ENCODE measurements at regions not wholly inside any gene's neighbourhood (a gene's known extent, or its start where the extent isn't known, plus 50 kb on each side); places are given as distances from the start of the nearest gene placed in this dataset.
"Not testable (repeated sequence)": the region's sequence is repeated elsewhere in the genome, so short reads cannot be mapped to it uniquely, and the experiment has no call there.

- intact Hi-C loops (cut with DNase I): no loop called here
- Histone ChIP-seq H3K9me3 (no peaks in the 10 kb centered on the region), H3K27me3 (no peaks in the 10 kb centered on the region), H3K27ac (no peak overlapping the region), H3K4me3 (no peak overlapping the region), H3K4me1 (no peaks in the 10 kb centered on the region), H3K36me3 (no peaks in the 10 kb centered on the region)
- no peak for DNase-seq (ENCODE audit: extremely low spot score in 2 of 2)
- TF ChIP-seq, protein P1, sequence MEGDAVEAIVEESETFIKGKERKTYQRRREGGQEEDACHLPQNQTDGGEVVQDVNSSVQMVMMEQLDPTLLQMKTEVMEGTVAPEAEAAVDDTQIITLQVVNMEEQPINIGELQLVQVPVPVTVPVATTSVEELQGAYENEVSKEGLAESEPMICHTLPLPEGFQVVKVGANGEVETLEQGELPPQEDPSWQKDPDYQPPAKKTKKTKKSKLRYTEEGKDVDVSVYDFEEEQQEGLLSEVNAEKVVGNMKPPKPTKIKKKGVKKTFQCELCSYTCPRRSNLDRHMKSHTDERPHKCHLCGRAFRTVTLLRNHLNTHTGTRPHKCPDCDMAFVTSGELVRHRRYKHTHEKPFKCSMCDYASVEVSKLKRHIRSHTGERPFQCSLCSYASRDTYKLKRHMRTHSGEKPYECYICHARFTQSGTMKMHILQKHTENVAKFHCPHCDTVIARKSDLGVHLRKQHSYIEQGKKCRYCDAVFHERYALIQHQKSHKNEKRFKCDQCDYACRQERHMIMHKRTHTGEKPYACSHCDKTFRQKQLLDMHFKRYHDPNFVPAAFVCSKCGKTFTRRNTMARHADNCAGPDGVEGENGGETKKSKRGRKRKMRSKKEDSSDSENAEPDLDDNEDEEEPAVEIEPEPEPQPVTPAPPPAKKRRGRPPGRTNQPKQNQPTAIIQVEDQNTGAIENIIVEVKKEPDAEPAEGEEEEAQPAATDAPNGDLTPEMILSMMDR (IDR thresholded peaks at IDR 0.05): no peak
- TF ChIP-seq POLR2A (IDR thresholded peaks at IDR 0.05) (no peak), POLR2AphosphoS5 (IDR thresholded peaks at IDR 0.05; ENCODE audit: insufficient read depth in 1 of 2, low read depth in 1 of 2) (no peak)
Observed at GRCh38 chr11:45000918-45001317, 50.2 kb upstream of the TP53I11 start.

DNA sequence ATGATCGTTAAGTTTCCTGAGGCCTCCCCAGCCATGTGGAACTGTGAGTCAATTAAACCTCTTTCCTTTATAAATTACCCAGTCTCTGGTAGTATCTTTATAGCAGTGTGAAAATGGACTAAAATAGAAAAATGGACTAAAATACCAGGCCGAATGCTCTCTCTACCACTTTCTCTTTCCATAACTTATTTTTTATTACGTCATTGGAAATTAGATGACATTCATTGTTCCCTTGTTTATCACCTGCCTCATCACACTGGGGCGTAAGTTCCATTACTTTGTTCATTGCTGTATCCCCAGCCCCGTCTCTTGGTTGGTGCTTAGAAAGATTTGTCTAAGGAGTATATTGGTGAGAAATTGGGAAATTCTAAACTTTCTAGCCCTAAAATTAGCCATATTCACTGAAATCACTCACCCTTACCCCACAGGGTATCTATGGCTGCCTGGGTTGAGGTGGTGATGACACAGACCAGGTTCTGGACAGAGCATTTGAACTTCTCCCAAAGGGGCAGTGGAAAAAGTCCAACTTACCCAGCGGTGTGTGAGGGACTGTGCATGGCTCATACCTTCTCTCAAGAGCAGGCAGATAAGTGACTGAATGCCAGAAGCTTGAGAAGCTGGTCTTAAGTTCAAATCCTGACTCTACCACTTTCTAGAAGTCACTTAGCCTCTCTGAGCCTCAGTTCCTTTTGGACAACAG is 50.9 kb upstream of the TP53I11 start:
- H3K9me3 ChIP-seq: no peaks in the 10 kb centered on the region
- no peak for TF ChIP-seq POLR2A (IDR thresholded peaks at IDR 0.05)
- TF ChIP-seq, protein P1 (IDR thresholded peaks at IDR 0.05): no peak
- TF ChIP-seq POLR2AphosphoS5 (IDR thresholded peaks at IDR 0.05; ENCODE audit: insufficient read depth in 1 of 2, low read depth in 1 of 2): no peak
- H3K4me1 ChIP-seq: no peaks in the 10 kb centered on the region
- peak in 1 of 2 donors; percentile 22 for DNase-seq (ENCODE audit: extremely low spot score in 2 of 2)
- H3K36me3 ChIP-seq: no peaks in the 10 kb centered on the region
- intact Hi-C loops (cut with DNase I): no loop called here
- H3K27ac ChIP-seq: no peak overlapping the region
- H3K4me3 ChIP-seq: no peak overlapping the region
- H3K27me3 ChIP-seq: no peaks in the 10 kb centered on the region

DNA sequence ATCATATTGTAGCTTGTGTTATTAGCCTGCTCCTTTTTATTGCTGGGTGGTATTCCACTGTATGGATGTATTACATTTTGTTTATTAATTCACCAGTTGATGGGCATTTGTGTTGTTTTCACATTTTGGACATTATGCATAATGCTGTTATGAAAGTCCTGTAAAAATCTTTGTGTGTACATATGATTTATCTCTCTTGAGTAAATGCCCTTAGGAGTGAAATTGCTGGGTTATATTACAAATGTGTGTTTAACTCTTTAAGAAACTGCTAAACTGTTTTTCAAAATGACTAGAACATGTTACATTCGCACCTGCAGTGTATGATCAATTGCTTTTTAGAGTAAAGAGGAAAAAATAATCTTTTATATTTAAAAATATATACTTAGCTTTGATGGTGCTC is 54.4 kb upstream of the TP53I11 start:
- intact Hi-C loops (cut with DNase I): no loop called here
- H3K9me3 ChIP-seq: no peaks in the 10 kb centered on the region
- TF ChIP-seq POLR2AphosphoS5 (IDR thresholded peaks at IDR 0.05; ENCODE audit: insufficient read depth in 1 of 2, low read depth in 1 of 2) (no peak), POLR2A (IDR thresholded peaks at IDR 0.05) (no peak)
- TF ChIP-seq, protein P1 (IDR thresholded peaks at IDR 0.05): no peak

GRCh38 chr11:45007011-45007410 is 56.3 kb upstream of the TP53I11 start:
- peak in 1 of 2 donors; percentile 58 for DNase-seq (ENCODE audit: extremely low spot score in 2 of 2)
- Histone ChIP-seq H3K9me3 (no peaks in the 10 kb centered on the region), H3K4me3 (no peak overlapping the region), H3K36me3 (no peaks in the 10 kb centered on the region), H3K4me1 (no peaks in the 10 kb centered on the region), H3K27ac (no peak overlapping the region), H3K27me3 (no peaks in the 10 kb centered on the region)
- intact Hi-C loops (cut with DNase I): no loop called here
- TF ChIP-seq POLR2A (IDR thresholded peaks at IDR 0.05) (no peak), POLR2AphosphoS5 (IDR thresholded peaks at IDR 0.05; ENCODE audit: insufficient read depth in 1 of 2, low read depth in 1 of 2) (no peak)
- TF ChIP-seq, protein P1 (IDR thresholded peaks at IDR 0.05): no peak

More for the DNA sequence above, 54.4 kb upstream of the TP53I11 start:
- Histone ChIP-seq H3K4me3 (no peak overlapping the region), H3K4me1 (no peaks in the 10 kb centered on the region), H3K36me3 (no peaks in the 10 kb centered on the region), H3K27me3 (no peaks in the 10 kb centered on the region), H3K27ac (no peak overlapping the region)
- no peak for DNase-seq (ENCODE audit: extremely low spot score in 2 of 2)

GRCh38 chr11:45015983-45016382 is 65.3 kb upstream of the TP53I11 start:
- H3K27ac ChIP-seq; DNase-seq (ENCODE audit: extremely low spot score in 2 of 2); intact Hi-C loops (cut with DNase I); H3K9me3 ChIP-seq; H3K4me3 ChIP-seq; H3K27me3 ChIP-seq; H3K4me1 ChIP-seq; H3K36me3 ChIP-seq: not testable (repeated sequence)

DNA sequence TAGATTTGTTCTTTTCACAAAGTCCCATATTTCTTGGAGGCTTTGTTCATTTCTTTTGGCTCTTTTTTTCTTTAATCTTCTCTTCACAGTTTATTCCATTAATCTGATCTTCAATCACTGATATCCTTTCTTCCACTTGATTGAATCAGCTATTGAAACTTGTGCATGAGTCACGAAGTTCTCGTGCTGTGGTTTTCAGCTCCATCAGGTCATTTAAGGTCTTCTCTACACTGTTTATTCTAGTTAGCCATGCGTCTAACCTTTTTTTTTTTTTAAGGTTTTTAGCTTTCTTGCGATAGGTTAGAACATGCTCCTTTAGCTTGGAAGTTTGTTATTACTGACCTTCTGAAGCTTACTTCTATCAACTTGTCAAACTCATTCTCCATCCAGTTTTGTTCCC is 65.8 kb upstream of the TP53I11 start:
- H3K36me3 ChIP-seq; H3K9me3 ChIP-seq; DNase-seq (ENCODE audit: extremely low spot score in 2 of 2); H3K27ac ChIP-seq; H3K27me3 ChIP-seq; intact Hi-C loops (cut with DNase I); H3K4me1 ChIP-seq; H3K4me3 ChIP-seq: not testable (repeated sequence)
